ENCODE measurements at regions not wholly inside any gene's neighbourhood (a gene's known extent, or its start where the extent isn't known, plus 50 kb on each side); places are given as distances from the start of the nearest gene placed in this dataset.

- no peak overlapping the region for H3K4ac ChIP-seq (ENCODE audit: low read depth, low read length)
- H3K27ac Mint-ChIP-seq: no peak overlapping the region
These were observed 459.4 kb downstream of the ETNK1 start for GRCh38 chr12:23084236-23084995.

More at GRCh38 chr12:23084236-23084995, 459.4 kb downstream of the ETNK1 start:
- no peak for TF ChIP-seq CTCF (conservative IDR thresholded peaks at IDR 0.05)
- H2BK120ac ChIP-seq (ENCODE audit: low read depth, low read length, poor library complexity, severe bottlenecking): no peak overlapping the region
- H3K36me3 Mint-ChIP-seq (ENCODE audit: insufficient read depth in 1 of 3, low read depth in 3 of 3): no peaks in the 10 kb centered on the region; a peak in 2 of 7 replicates
- no peak overlapping the region for H4K8ac ChIP-seq (replicated peaks; ENCODE audit: insufficient read length, low read depth, low read length)
- H3K9ac ChIP-seq (ENCODE audit: extremely low read depth, insufficient read length, low read length): no peak overlapping the region
- H4K5ac ChIP-seq (ENCODE audit: insufficient read length, low read depth, low read length): no peak overlapping the region
- H3K18ac ChIP-seq (ENCODE audit: insufficient read length, low read depth, low read length): no peak overlapping the region
- H3K79me1 ChIP-seq (ENCODE audit: insufficient read depth, low read depth, low read length, poor library complexity, severe bottlenecking): no peaks in the 10 kb centered on the region
- no peak overlapping the region for H3K4me2 ChIP-seq (ENCODE audit: insufficient read depth, insufficient read length, low read length)
- H3K14ac ChIP-seq (ENCODE audit: insufficient read depth, low read length): no peak overlapping the region
- H3K4me1 ChIP-seq (ENCODE audit: insufficient read depth, low read length): no peaks in the 10 kb centered on the region
- no peak overlapping the region for H2AK5ac ChIP-seq (ENCODE audit: insufficient read length, low read length)
- no peaks in the 10 kb centered on the region for H3K27me3 Mint-ChIP-seq (ENCODE audit: low read depth)
- no peak overlapping the region for H3K4me3 Mint-ChIP-seq
- H2BK5ac ChIP-seq (ENCODE audit: insufficient read length, low read length): no peak overlapping the region
- no peak overlapping the region for H4K91ac ChIP-seq (ENCODE audit: insufficient read length, low read depth, low read length)
- no peak overlapping the region for H2BK20ac ChIP-seq (ENCODE audit: low read depth, low read length, poor library complexity, severe bottlenecking)
- H3K27me3 ChIP-seq (ENCODE audit: insufficient read depth, low read length): no peaks in the 10 kb centered on the region
- H3T11ph ChIP-seq (ENCODE audit: low read length): no peak overlapping the region
- peaks cover 2 to 3% of the 10 kb centered on the region in 2 experiments; a peak in 2 of 5 replicates for H3K9me3 Mint-ChIP-seq
- no peak overlapping the region for H2AFZ ChIP-seq (ENCODE audit: low read length)
- DNase-seq: no peak
- H3K27ac ChIP-seq (ENCODE audit: insufficient read length, low read depth, low read length): no peak overlapping the region
- H3K9me3 ChIP-seq (ENCODE audit: control insufficient read depth, low read depth, low read length): no peaks in the 10 kb centered on the region
- WGBS (ENCODE audit: extremely low coverage, insufficient read length, low lambda C conversion rate): no CpG with 5 or more reads among the region's 5 CpGs
- no peaks in the 10 kb centered on the region for H4K20me1 ChIP-seq (ENCODE audit: control insufficient read depth, insufficient read depth, insufficient read length)
- H3K56ac ChIP-seq (ENCODE audit: insufficient read length, low read depth, low read length): no peak overlapping the region
- H3K23me2 ChIP-seq (ENCODE audit: insufficient read length, low read depth, low read length, poor library complexity, severe bottlenecking): no peaks in the 10 kb centered on the region
- H3K79me2 ChIP-seq (ENCODE audit: insufficient read depth, low read length): no peaks in the 10 kb centered on the region
- no peaks in the 10 kb centered on the region for H3K4me1 Mint-ChIP-seq
- H3K23ac ChIP-seq (ENCODE audit: insufficient read length, low read depth, low read length): no peak overlapping the region
- no peak overlapping the region for H2BK15ac ChIP-seq (ENCODE audit: low read depth, low read length)
- no peak overlapping the region for H2BK12ac ChIP-seq (ENCODE audit: insufficient read length, low read depth, low read length)
